CD4-positive, alpha-beta T cell treated with Interleukin-10 for 1 hour (primary cell): ENCODE measurements at regions not wholly inside any gene's neighbourhood (a gene's known extent, or its start where the extent isn't known, plus 50 kb on each side); places are given as distances from the start of the nearest gene placed in this dataset.

Experiments
- DNase-seq: peaks from one replicate; pipeline ENCODE4 v3.0.0-alpha.2; 2020

- DNase-seq, result no peak
Measured at GRCh38 chr20:52768694-52769093, 203.5 kb upstream of the TSHZ2 start.

- DNase-seq, result no peak
Measured at GRCh38 chr20:52766645-52767435, 205.3 kb upstream of the TSHZ2 start.

GRCh38 chr20:52763321-52763853 lies 208.8 kb upstream of the TSHZ2 start:
- no peak for DNase-seq

- DNase-seq, result no peak
Measured at GRCh38 chr20:52761867-52762266, 210.3 kb upstream of the TSHZ2 start.

GRCh38 chr20:52760791-52761190 lies 211.4 kb upstream of the TSHZ2 start:
- no peak for DNase-seq

GRCh38 chr20:52757411-52757810 lies 214.7 kb upstream of the TSHZ2 start:
- no peak for DNase-seq

GRCh38 chr20:52755744-52756143 lies 216.4 kb upstream of the TSHZ2 start:
- no peak for DNase-seq

GRCh38 chr20:52754366-52754765 lies 217.8 kb upstream of the TSHZ2 start:
- DNase-seq, result no peak

GRCh38 chr20:52752023-52752422 lies 220.1 kb upstream of the TSHZ2 start:
- DNase-seq, result no peak

- no peak for DNase-seq
Measured at GRCh38 chr20:52751571-52751970, 220.6 kb upstream of the TSHZ2 start.

GRCh38 chr20:52749938-52750337 lies 222.2 kb upstream of the TSHZ2 start:
- DNase-seq, result no peak

- DNase-seq, result no peak
Measured at GRCh38 chr20:52748990-52749389, 223.2 kb upstream of the TSHZ2 start.

GRCh38 chr20:52748285-52748932 lies 223.7 kb upstream of the TSHZ2 start:
- no peak for DNase-seq

GRCh38 chr20:52747845-52748284 lies 224.3 kb upstream of the TSHZ2 start:
- no peak for DNase-seq

- DNase-seq, result no peak
Measured at GRCh38 chr20:52746770-52747169, 225.4 kb upstream of the TSHZ2 start.

GRCh38 chr20:52746190-52746589 lies 226.0 kb upstream of the TSHZ2 start:
- no peak for DNase-seq

- no peak for DNase-seq
Measured at GRCh38 chr20:52744441-52744840, 227.7 kb upstream of the TSHZ2 start.

- DNase-seq, result no peak
Measured at GRCh38 chr20:52738081-52738480, 234.1 kb upstream of the TSHZ2 start.

GRCh38 chr20:52736507-52736906 lies 235.7 kb upstream of the TSHZ2 start:
- DNase-seq, result no peak

- DNase-seq, result no peak
Measured at GRCh38 chr20:52731093-52731492, 241.1 kb upstream of the TSHZ2 start.

GRCh38 chr20:52727740-52728456 lies 244.3 kb upstream of the TSHZ2 start:
- no peak for DNase-seq

GRCh38 chr20:52724541-52724940 lies 247.6 kb upstream of the TSHZ2 start:
- no peak for DNase-seq

- DNase-seq, result no peak
Measured at GRCh38 chr20:52722926-52723688, 249.1 kb upstream of the TSHZ2 start.
